Ovary (tissue), 7 donors: ENCODE measurements at regions not wholly inside any gene's neighbourhood (a gene's known extent, or its start where the extent isn't known, plus 50 kb on each side); places are given as distances from the start of the nearest gene placed in this dataset.

Experiments
- DNase-seq, 5 donors: peaks; one replicate each; pipeline ENCODE4 v3.0.0-alpha.2; 2019 to 2020
- H3K27ac ChIP-seq, 2 donors: fragments of 200-600 bp; one replicate each; pipeline versions ENCODE4 v1.5.1 to v1.8.0; 2019 to 2022
- H3K27me3 ChIP-seq: fragments of 200-600 bp; one replicate; pipeline ENCODE4 v1.8.0; 2022
- H3K36me3 ChIP-seq: fragments of 200-600 bp; sonication (generic); one replicate; pipeline ENCODE4 v1.5.1; 2019
- H3K4me1 ChIP-seq: one replicate; pipeline ENCODE4 v1.8.1; 2013; ENCODE audit warnings: mild to moderate bottlenecking, moderate library complexity; ENCODE audit not compliant: insufficient read depth
- H3K4me3 ChIP-seq: fragments of 200-600 bp; sonication (generic); one replicate; pipeline ENCODE4 v1.5.1; 2017
- H3K9me3 ChIP-seq, 2 donors: fragments of 200-600 bp in 1 of 2; sonication (generic) in 1 of 2; one replicate each; pipeline versions ENCODE4 v1.5.1 to v1.8.1; 2013 to 2019; ENCODE audit warnings: mild to moderate bottlenecking in 1 of 2, moderate library complexity in 1 of 2
- EP300 ChIP-seq: sonication (generic); formaldehyde crosslinking; IDR thresholded peaks from one replicate; pipeline ENCODE4 v1.6.1; 2017; ENCODE audit warnings: antibody characterized with exemption
- POLR2A ChIP-seq: fragments of 450-650 bp; IDR thresholded peaks from one replicate; pipeline ENCODE4 v1.6.1; 2017; ENCODE audit warnings: antibody characterized with exemption, mild to moderate bottlenecking, moderate library complexity
- WGBS, 3 donors: extraction: QIAGEN DNeasy Blood & Tissue Kit in 1 of 3; methylation state at CpG; one replicate each; pipeline versions ENCODE4 v1.1.5 to v1.1.7; 2013 to 2017; 5-methylcytosine and 5-hydroxymethylcytosine counted together
- intact Hi-C, 4 donors: fragments of 100-400 bp; cut with DNase I; formaldehyde crosslinking; loops; one replicate each; pipeline versions ENCODE4 v1.11.0 to v1.15.1; 2022 to 2023
- TF ChIP-seq, protein P1 (sequence below), 3 donors: fragments of 450-650 bp in 2 of 3; fragments of 200-600 bp in 1 of 3; IDR thresholded peaks; one replicate each; pipeline versions ENCODE4 v1.5.1 to v1.8.0; 2016 to 2022; ENCODE audit warnings: antibody characterized with exemption in 3 of 3, mild to moderate bottlenecking in 1 of 3
- donor health status: DM: no; HTN: no; CAD: no; lungs with moderate emphysema.
- donor health status: DM: no; HTN: no; CAD: no.
- donor health status: Bipolar disorder and iron deficiency.
- donor health status: DM: no; HTN: no; CAD: no.
- donor health status: DM: yes; HTN: yes; CAD: no.

DNA sequence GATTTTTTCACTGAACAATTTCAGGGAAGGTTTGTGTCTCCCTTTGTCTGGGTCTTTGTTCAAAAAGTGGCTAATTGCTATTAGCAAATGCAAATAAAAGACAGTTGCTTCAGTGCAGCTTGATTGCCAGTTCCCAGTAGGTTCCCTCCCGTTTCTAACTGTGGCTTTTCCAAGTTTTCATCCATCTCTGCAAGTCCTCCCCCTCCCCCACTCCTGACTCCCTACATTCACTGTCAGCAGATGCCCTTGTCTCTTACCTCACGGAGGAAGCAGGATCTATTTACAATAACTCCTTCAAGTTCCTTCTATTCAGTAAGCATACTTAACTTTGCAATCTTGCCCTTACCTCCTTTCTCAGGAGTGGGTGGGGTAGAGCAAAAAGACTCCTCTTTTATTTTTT, 55.4 kb upstream of the SCEL start:
- H3K4me3 ChIP-seq: no peak overlapping the region
- no peaks in the 10 kb centered on the region for H3K4me1 ChIP-seq
- intact Hi-C loops: no loop called here
- 26 to 29% (median 26%) methylated on average over 2 of the region's 2 CpGs for WGBS, 3 donors
- H3K9me3 ChIP-seq: no peaks in the 10 kb centered on the region
- no peak overlapping the region for H3K27ac ChIP-seq
- no peak for DNase-seq
- TF ChIP-seq EP300 (no peak), POLR2A (no peak)
- TF ChIP-seq, protein P1, sequence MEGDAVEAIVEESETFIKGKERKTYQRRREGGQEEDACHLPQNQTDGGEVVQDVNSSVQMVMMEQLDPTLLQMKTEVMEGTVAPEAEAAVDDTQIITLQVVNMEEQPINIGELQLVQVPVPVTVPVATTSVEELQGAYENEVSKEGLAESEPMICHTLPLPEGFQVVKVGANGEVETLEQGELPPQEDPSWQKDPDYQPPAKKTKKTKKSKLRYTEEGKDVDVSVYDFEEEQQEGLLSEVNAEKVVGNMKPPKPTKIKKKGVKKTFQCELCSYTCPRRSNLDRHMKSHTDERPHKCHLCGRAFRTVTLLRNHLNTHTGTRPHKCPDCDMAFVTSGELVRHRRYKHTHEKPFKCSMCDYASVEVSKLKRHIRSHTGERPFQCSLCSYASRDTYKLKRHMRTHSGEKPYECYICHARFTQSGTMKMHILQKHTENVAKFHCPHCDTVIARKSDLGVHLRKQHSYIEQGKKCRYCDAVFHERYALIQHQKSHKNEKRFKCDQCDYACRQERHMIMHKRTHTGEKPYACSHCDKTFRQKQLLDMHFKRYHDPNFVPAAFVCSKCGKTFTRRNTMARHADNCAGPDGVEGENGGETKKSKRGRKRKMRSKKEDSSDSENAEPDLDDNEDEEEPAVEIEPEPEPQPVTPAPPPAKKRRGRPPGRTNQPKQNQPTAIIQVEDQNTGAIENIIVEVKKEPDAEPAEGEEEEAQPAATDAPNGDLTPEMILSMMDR (IDR thresholded peaks at IDR 0.05): no peak
- H3K27me3 ChIP-seq: no peaks in the 10 kb centered on the region
- no peaks in the 10 kb centered on the region for H3K36me3 ChIP-seq

DNA sequence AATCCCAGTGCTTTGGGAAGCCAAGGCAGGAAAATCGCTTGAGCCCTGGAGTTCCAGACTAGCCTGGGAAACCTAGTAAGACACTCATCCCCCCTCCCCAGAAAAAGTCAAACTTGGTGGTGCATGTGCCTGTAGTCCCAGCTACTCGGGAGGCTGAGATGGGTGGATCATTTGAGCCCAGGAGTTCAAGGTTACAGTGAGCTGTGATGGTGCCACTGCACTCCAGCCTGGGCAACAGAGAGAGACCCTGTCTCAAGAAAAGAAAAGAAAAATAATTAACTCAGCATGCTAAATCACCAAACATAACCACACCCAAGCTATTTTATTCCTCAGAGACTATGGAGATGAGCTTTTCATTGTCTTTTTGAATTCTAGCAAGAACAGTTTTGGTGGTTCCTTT, 56.2 kb upstream of the SCEL start:
- TF ChIP-seq, protein P1 (IDR thresholded peaks at IDR 0.05): no peak
- TF ChIP-seq POLR2A: no peak
- TF ChIP-seq EP300: no peak
- Histone ChIP-seq H3K36me3 (no peaks in the 10 kb centered on the region), H3K27me3 (no peaks in the 10 kb centered on the region), H3K4me3 (no peak overlapping the region), H3K27ac (no peak overlapping the region), H3K4me1 (no peaks in the 10 kb centered on the region), H3K9me3 (no peaks in the 10 kb centered on the region)
- DNase-seq: no peak
- intact Hi-C loops: no loop called here
- 55 to 57% (median 55%) methylated on average over 2 of the region's 2 CpGs for WGBS, 3 donors

DNA sequence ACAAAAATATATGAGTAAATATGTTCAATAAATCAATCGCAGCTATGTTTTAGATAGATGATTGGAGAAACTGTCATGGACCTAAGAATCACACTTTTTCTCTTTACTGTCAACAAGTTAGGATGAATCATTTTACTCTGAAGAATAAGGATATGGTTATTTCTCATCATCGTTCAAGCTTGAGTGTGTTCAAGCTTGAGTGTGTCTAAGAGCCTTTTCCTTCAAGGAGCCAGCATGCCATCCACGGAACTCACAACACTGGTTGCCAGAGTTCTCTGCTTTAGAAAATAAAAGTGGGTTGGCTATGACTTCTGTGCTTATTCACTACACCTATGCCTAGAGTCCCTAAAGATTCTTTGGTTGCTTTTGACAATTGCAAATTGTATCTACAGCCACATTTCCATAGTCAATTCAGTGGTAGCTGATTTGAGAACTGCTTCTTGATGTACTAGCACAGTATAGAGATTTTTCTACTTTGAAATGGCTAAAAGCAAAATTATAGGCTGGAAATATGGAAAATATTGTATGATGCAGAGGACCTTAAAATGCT, 58.1 kb upstream of the SCEL start:
- Histone ChIP-seq H3K4me3 (no peak overlapping the region), H3K27ac (no peak overlapping the region), H3K4me1 (no peaks in the 10 kb centered on the region), H3K27me3 (no peaks in the 10 kb centered on the region), H3K9me3 (no peaks in the 10 kb centered on the region), H3K36me3 (no peaks in the 10 kb centered on the region)
- WGBS, 3 donors: 73 to 86% (median 73%) methylated on average over 3 of the region's 3 CpGs
- no peak for TF ChIP-seq EP300
- no peak for TF ChIP-seq POLR2A
- TF ChIP-seq, protein P1 (IDR thresholded peaks at IDR 0.05): no peak
- intact Hi-C loops: no loop called here
- no peak for DNase-seq

DNA sequence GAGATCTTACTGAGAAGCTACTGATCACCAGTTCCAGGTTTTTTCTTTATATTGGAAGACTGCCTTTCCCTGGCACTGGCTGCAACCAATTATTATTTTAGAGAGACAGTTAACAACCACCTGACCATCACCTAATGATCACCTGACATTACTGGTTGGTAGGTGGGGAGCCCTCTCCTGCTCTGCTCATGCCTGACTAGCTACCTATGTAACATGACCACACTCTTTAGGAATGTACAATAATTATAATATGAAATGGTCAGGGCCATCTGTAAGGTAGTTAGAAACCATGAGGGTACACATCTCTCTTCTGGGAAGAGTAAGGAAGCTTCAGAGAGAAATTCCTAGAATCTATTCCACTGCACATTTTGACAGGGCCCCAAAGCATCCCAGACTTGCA, 59.0 kb upstream of the SCEL start:
- DNase-seq: no peak
- Histone ChIP-seq H3K27ac (no peak overlapping the region), H3K4me1 (no peaks in the 10 kb centered on the region), H3K4me3 (no peak overlapping the region), H3K36me3 (no peaks in the 10 kb centered on the region), H3K27me3 (no peaks in the 10 kb centered on the region), H3K9me3 (no peaks in the 10 kb centered on the region)
- no peak for TF ChIP-seq EP300
- TF ChIP-seq, protein P1 (IDR thresholded peaks at IDR 0.05): no peak
- TF ChIP-seq POLR2A: no peak
- intact Hi-C loops: no loop called here
